Natural killer cell (primary cell): ENCODE measurements at regions not wholly inside any gene's neighbourhood (a gene's known extent, or its start where the extent isn't known, plus 50 kb on each side); places are given as distances from the start of the nearest gene placed in this dataset.

ENCODE experiments used
- ATAC-seq, 3 donors: fragments of 150-1000 bp in 2 of 3; fragments of 200-7000 bp in 1 of 3; cut with Tn5 transposase; 1 replicate in 1 of 3; 2 replicates in 2 of 3; pipeline ENCODE4 v1.10.0; 2021; ENCODE audit warnings: mild to moderate bottlenecking in 2 of 3, moderate library complexity in 2 of 3
- DNase-seq, 2 donors: peaks; one replicate each; pipeline versions ENCODE4 v3.0.0 to v3.0.0-alpha.2; 2013 to 2021; ENCODE audit warnings: mixed read lengths in 1 of 2
- H3K27ac ChIP-seq: one replicate; pipeline ENCODE4 v1.5.1; 2013; ENCODE audit warnings: mild to moderate bottlenecking, low read length
- H3K27me3 ChIP-seq: one replicate; pipeline ENCODE4 v1.6.1; 2013; ENCODE audit warnings: low read length; ENCODE audit not compliant: control insufficient read depth, insufficient read depth
- H3K36me3 ChIP-seq: one replicate; pipeline ENCODE4 v1.6.1; 2013; ENCODE audit warnings: low read length; ENCODE audit not compliant: control insufficient read depth, insufficient read depth
- H3K4me1 ChIP-seq: one replicate; pipeline ENCODE4 v1.6.1; 2013; ENCODE audit warnings: low read length; ENCODE audit not compliant: control insufficient read depth, insufficient read depth
- H3K4me3 ChIP-seq: one replicate; pipeline ENCODE4 v1.5.1; 2013; ENCODE audit warnings: low read length
- H3K9me3 ChIP-seq: one replicate; pipeline ENCODE4 v1.6.1; 2013; ENCODE audit warnings: low read length; ENCODE audit not compliant: control insufficient read depth, insufficient read depth
- H3K27ac Mint-ChIP-seq, 2 donors: one replicate each; pipeline ENCODE4 v1.8.0; 2022; ENCODE audit warnings: mild to moderate bottlenecking in 2 of 2, mixed read lengths in 2 of 2, moderate library complexity in 1 of 2
- H3K27me3 Mint-ChIP-seq, 2 donors: one replicate each; pipeline ENCODE4 v1.8.0; 2022; ENCODE audit warnings: low read depth in 2 of 2, mixed read lengths in 2 of 2
- H3K36me3 Mint-ChIP-seq: one replicate; pipeline ENCODE4 v1.8.0; 2022; ENCODE audit warnings: mixed read lengths
- H3K4me1 Mint-ChIP-seq, 2 donors: one replicate each; pipeline ENCODE4 v1.8.0; 2022; ENCODE audit warnings: mixed read lengths in 2 of 2
- H3K4me3 Mint-ChIP-seq: one replicate; pipeline ENCODE4 v1.8.0; 2022; ENCODE audit warnings: mild to moderate bottlenecking, moderate library complexity, mixed read lengths
- H3K9me3 Mint-ChIP-seq, 2 donors: one replicate each; pipeline ENCODE4 v1.8.0; 2022; ENCODE audit warnings: mixed read lengths in 2 of 2
- WGBS: methylation state at CpG from one replicate; pipeline ENCODE4 v1.1.7; 2013; ENCODE audit warnings: missing lambda C conversion rate; ENCODE audit not compliant: insufficient coverage; 5-methylcytosine and 5-hydroxymethylcytosine counted together
- intact Hi-C: fragments of 100-400 bp; cut with micrococcal nuclease; formaldehyde crosslinking; loops from one replicate; pipeline ENCODE4 v1.14.2; 2022
- TF ChIP-seq, protein P1 (sequence below): fragments of 200-600 bp; IDR thresholded peaks from one replicate; pipeline ENCODE4 v1.8.0; 2022; ENCODE audit warnings: antibody characterized with exemption

DNA sequence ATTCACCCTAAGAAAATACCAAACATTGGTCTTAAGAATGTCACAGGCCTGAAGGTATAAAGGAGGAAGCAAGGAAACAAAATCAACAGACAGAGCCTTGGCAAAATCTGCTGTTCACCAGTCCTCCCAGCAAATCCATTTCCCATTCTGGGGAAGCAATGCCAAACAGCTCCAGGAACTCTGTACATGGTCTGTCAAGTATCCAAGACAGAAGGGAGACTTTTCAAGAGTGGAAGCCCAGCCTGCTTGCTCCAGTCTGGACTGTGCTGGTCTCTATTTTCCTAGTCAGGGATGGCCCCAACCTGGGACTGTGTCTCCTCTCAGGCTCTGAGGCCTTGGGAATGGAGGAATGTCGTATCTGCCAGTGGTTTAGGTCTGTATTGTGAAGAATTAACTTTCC, 251.5 kb downstream of the DAD1 start:
- H3K27ac ChIP-seq: no peak overlapping the region
- no peaks in the 10 kb centered on the region for H3K9me3 Mint-ChIP-seq
- TF ChIP-seq, protein P1, sequence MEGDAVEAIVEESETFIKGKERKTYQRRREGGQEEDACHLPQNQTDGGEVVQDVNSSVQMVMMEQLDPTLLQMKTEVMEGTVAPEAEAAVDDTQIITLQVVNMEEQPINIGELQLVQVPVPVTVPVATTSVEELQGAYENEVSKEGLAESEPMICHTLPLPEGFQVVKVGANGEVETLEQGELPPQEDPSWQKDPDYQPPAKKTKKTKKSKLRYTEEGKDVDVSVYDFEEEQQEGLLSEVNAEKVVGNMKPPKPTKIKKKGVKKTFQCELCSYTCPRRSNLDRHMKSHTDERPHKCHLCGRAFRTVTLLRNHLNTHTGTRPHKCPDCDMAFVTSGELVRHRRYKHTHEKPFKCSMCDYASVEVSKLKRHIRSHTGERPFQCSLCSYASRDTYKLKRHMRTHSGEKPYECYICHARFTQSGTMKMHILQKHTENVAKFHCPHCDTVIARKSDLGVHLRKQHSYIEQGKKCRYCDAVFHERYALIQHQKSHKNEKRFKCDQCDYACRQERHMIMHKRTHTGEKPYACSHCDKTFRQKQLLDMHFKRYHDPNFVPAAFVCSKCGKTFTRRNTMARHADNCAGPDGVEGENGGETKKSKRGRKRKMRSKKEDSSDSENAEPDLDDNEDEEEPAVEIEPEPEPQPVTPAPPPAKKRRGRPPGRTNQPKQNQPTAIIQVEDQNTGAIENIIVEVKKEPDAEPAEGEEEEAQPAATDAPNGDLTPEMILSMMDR: no peak
- H3K9me3 ChIP-seq: no peaks in the 10 kb centered on the region
- DNase-seq (no peak), ATAC-seq (no peak)
- no peak overlapping the region for H3K4me3 Mint-ChIP-seq
- peaks cover 0 to 6% of the 10 kb centered on the region in 2 donors for H3K27me3 Mint-ChIP-seq
- intact Hi-C loops: no loop called here
- no peak overlapping the region for H3K4me3 ChIP-seq
- H3K27me3 ChIP-seq: no peaks in the 10 kb centered on the region
- H3K27ac Mint-ChIP-seq: peak overlapping the region; percentile 37 to 57
- 100% methylated on average over 1 of the region's 1 CpG for WGBS
- no peaks in the 10 kb centered on the region for H3K36me3 Mint-ChIP-seq
- no peaks in the 10 kb centered on the region for H3K36me3 ChIP-seq
- peaks cover 7 to 12% of the 10 kb centered on the region in 2 donors for H3K4me1 Mint-ChIP-seq
- peaks cover 5% of the 10 kb centered on the region for H3K4me1 ChIP-seq

DNA sequence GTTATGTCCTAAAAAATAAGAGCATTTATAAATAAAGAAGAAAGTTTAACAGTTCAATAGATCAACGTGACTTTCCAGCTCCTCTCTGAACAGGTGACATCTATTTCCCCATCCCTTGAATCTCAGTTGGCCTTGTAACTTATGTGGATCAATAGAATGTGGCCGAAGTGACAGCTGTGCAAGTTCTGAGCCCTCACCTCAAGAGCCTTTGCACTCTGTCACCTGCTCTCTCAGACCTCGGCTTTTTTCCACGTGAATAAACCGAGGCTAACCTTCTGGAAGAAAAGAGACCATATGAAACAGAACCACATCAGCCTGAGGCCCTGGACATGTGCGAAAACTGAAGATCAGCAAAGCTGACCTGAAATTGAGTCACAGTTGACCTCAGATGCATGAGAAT, 253.0 kb downstream of the DAD1 start:
- intact Hi-C loops: no loop called here
- Histone ChIP-seq H3K36me3 (no peaks in the 10 kb centered on the region), H3K27ac (no peak overlapping the region), H3K4me1 (peaks cover 5% of the 10 kb centered on the region), H3K27me3 (no peaks in the 10 kb centered on the region), H3K9me3 (no peaks in the 10 kb centered on the region), H3K4me3 (no peak overlapping the region)
- no peaks in the 10 kb centered on the region for H3K27me3 Mint-ChIP-seq
- H3K27ac Mint-ChIP-seq: peak overlapping the region; percentile 37 to 57
- H3K4me1 Mint-ChIP-seq: peaks cover 7 to 12% of the 10 kb centered on the region in 2 donors
- TF ChIP-seq, protein P1: no peak
- no peaks in the 10 kb centered on the region for H3K36me3 Mint-ChIP-seq
- DNase-seq: no peak
- no peaks in the 10 kb centered on the region for H3K9me3 Mint-ChIP-seq
- 93% methylated on average over 6 of the region's 6 CpGs for WGBS
- no peak overlapping the region for H3K4me3 Mint-ChIP-seq
- no peak for ATAC-seq

DNA sequence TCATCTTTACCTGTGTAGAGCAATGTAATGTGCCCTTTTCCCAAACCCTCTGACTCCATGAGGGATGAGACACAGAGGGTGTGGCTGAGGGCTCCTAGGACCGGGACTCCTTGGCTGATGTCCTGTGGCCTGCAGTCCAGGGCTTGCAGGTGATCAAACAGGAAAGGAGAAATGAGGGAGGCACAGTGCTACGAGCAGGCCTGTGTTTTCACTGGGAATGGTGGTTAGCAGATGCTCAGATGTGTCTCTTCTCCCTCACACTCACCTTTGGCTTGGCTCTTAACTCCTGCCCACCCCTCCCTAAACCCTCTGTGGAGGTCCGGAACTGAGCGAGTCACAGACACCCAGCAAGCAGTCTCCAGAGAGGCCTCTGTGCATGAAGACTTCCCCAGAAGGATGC, 254.4 kb downstream of the DAD1 start:
- 88% methylated on average over 3 of the region's 4 CpGs for WGBS
- Mint-ChIP-seq H3K27ac (no peak overlapping the region), H3K4me1 (peaks cover 7 to 12% of the 10 kb centered on the region in 2 donors)

DNA sequence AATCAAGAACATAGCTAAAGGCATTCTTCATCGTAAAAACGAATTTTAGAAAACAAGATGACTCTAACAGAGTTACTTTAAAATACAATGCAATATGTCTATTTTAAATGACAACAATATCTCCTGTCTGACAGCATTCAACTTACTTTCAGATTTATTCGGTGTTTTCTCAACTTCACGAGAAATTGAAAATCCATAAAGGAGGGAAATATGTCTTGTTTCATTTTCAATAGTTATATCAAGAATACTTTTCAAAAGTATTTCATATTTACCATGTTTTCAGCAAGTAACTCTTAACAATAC, 254.8 kb downstream of the DAD1 start:
- H3K27me3 Mint-ChIP-seq: no peaks in the 10 kb centered on the region
- intact Hi-C loops: no loop called here
- WGBS: 93% methylated on average over 2 of the region's 4 CpGs
- no peaks in the 10 kb centered on the region for H3K36me3 Mint-ChIP-seq
- no peak for ATAC-seq
- H3K27ac Mint-ChIP-seq: no peak overlapping the region
- no peak for DNase-seq
- Histone ChIP-seq H3K4me1 (peaks cover 5% of the 10 kb centered on the region), H3K27me3 (no peaks in the 10 kb centered on the region), H3K27ac (no peak overlapping the region), H3K4me3 (no peak overlapping the region), H3K9me3 (peaks cover 7% of the 10 kb centered on the region), H3K36me3 (no peaks in the 10 kb centered on the region)
- H3K4me1 Mint-ChIP-seq: peaks cover 7 to 12% of the 10 kb centered on the region in 2 donors
- H3K9me3 Mint-ChIP-seq: peaks cover 2 to 3% of the 10 kb centered on the region in 2 donors
- TF ChIP-seq, protein P1: no peak
- H3K4me3 Mint-ChIP-seq: no peak overlapping the region

More for the DNA sequence above, 254.4 kb downstream of the DAD1 start:
- no peaks in the 10 kb centered on the region for H3K27me3 Mint-ChIP-seq
- H3K4me3 Mint-ChIP-seq: no peak overlapping the region
- H3K9me3 Mint-ChIP-seq: peaks cover 2% of the 10 kb centered on the region in 2 donors
- Histone ChIP-seq H3K4me3 (no peak overlapping the region), H3K4me1 (peaks cover 5% of the 10 kb centered on the region), H3K27ac (no peak overlapping the region), H3K27me3 (no peaks in the 10 kb centered on the region), H3K9me3 (peaks cover 4% of the 10 kb centered on the region), H3K36me3 (no peaks in the 10 kb centered on the region)
- no peaks in the 10 kb centered on the region for H3K36me3 Mint-ChIP-seq
- ATAC-seq (no peak), DNase-seq (no peak)
- intact Hi-C loops: no loop called here
- TF ChIP-seq, protein P1: no peak
